ENCODE measurements at regions not wholly inside any gene's neighbourhood (a gene's known extent, or its start where the extent isn't known, plus 50 kb on each side); places are given as distances from the start of the nearest gene placed in this dataset.

- no peak for TF ChIP-seq EGR1 (IDR thresholded peaks at IDR 0.05)
These were observed 60.3 kb upstream of the DYNC1I2 start for GRCh38 chr2:171626949-171627348.

GRCh38 chr2:171627412-171627811, 59.9 kb upstream of the DYNC1I2 start:
- TF ChIP-seq REST (IDR thresholded peaks at IDR 0.05; ENCODE audit: low read depth) = no peak
- TF ChIP-seq EP300 (IDR thresholded peaks at IDR 0.05; ENCODE audit: borderline replicate concordance) = no peak
- no peak for TF ChIP-seq NFIC (IDR thresholded peaks at IDR 0.05)
- TF ChIP-seq CEBPB (IDR thresholded peaks at IDR 0.05) = no peak
- no peak for TF ChIP-seq MAX (IDR thresholded peaks at IDR 0.05)
- TF ChIP-seq RAD21 (IDR thresholded peaks at IDR 0.05; ENCODE audit: low read depth) = no peak
- no peak for TF ChIP-seq FOXM1 (IDR thresholded peaks at IDR 0.05; ENCODE audit: borderline replicate concordance, low read depth)
- TF ChIP-seq TAF1 (IDR thresholded peaks at IDR 0.05; ENCODE audit: low read depth) = no peak
- no peak for TF ChIP-seq USF1 (IDR thresholded peaks at IDR 0.05)
- no peak for TF ChIP-seq EGR1 (IDR thresholded peaks at IDR 0.05)
- no peak for TF ChIP-seq TCF12 (IDR thresholded peaks at IDR 0.05; ENCODE audit: low read depth)
- no peak for TF ChIP-seq TEAD4 (IDR thresholded peaks at IDR 0.05)
- no peak for TF ChIP-seq ZBTB7A (IDR thresholded peaks at IDR 0.05; ENCODE audit: low read depth)
- no peak for TF ChIP-seq CREB1 (IDR thresholded peaks at IDR 0.05; ENCODE audit: low read depth)
- TF ChIP-seq YY1 (IDR thresholded peaks at IDR 0.05; ENCODE audit: low read depth) = no peak

GRCh38 chr2:171629113-171629512, 58.2 kb upstream of the DYNC1I2 start:
- no peak for TF ChIP-seq TAF1 (IDR thresholded peaks at IDR 0.05; ENCODE audit: low read depth)
- no peak for TF ChIP-seq ZBTB7A (IDR thresholded peaks at IDR 0.05; ENCODE audit: low read depth)
- TF ChIP-seq RAD21 (IDR thresholded peaks at IDR 0.05; ENCODE audit: low read depth) = no peak
- no peak for TF ChIP-seq EP300 (IDR thresholded peaks at IDR 0.05; ENCODE audit: borderline replicate concordance)
- TF ChIP-seq CEBPB (IDR thresholded peaks at IDR 0.05) = no peak
- no peak for TF ChIP-seq TEAD4 (IDR thresholded peaks at IDR 0.05)
- TF ChIP-seq FOXM1 (IDR thresholded peaks at IDR 0.05; ENCODE audit: borderline replicate concordance, low read depth) = no peak
- no peak for TF ChIP-seq YY1 (IDR thresholded peaks at IDR 0.05; ENCODE audit: low read depth)
- TF ChIP-seq CREB1 (IDR thresholded peaks at IDR 0.05; ENCODE audit: low read depth) = no peak
- no peak for TF ChIP-seq EGR1 (IDR thresholded peaks at IDR 0.05)
- TF ChIP-seq NFIC (IDR thresholded peaks at IDR 0.05) = no peak
- TF ChIP-seq REST (IDR thresholded peaks at IDR 0.05; ENCODE audit: low read depth) = no peak
- TF ChIP-seq TCF12 (IDR thresholded peaks at IDR 0.05; ENCODE audit: low read depth) = no peak

- TF ChIP-seq REST (IDR thresholded peaks at IDR 0.05; ENCODE audit: low read depth) (no peak), EP300 (IDR thresholded peaks at IDR 0.05; ENCODE audit: borderline replicate concordance) (no peak), TEAD4 (IDR thresholded peaks at IDR 0.05) (no peak), CEBPB (IDR thresholded peaks at IDR 0.05) (no peak), ZBTB7A (IDR thresholded peaks at IDR 0.05; ENCODE audit: low read depth) (no peak), NFIC (IDR thresholded peaks at IDR 0.05) (no peak)
These were observed 57.0 kb upstream of the DYNC1I2 start for GRCh38 chr2:171630089-171630770.

GRCh38 chr2:171630812-171631626, 56.2 kb upstream of the DYNC1I2 start:
- 0 out of 2 replicates have a peak, but pooled peaks have one; percentile 38 for TF ChIP-seq USF1 (IDR thresholded peaks at IDR 0.05)
- no peak for TF ChIP-seq FOXM1 (IDR thresholded peaks at IDR 0.05; ENCODE audit: borderline replicate concordance, low read depth)
- no peak for TF ChIP-seq TAF1 (IDR thresholded peaks at IDR 0.05; ENCODE audit: low read depth)
- no peak for TF ChIP-seq EGR1 (IDR thresholded peaks at IDR 0.05)
- TF ChIP-seq TCF12 (IDR thresholded peaks at IDR 0.05; ENCODE audit: low read depth) = no peak
